Omental fat pad (tissue), 3 donors: ENCODE measurements at regions not wholly inside any gene's neighbourhood (a gene's known extent, or its start where the extent isn't known, plus 50 kb on each side); places are given as distances from the start of the nearest gene placed in this dataset.

Experiments used
- ATAC-seq: fragments of 150-250 bp; one replicate; pipeline ENCODE4 v1.9.1; 2016; ENCODE audit warnings: mild to moderate bottlenecking, moderate library complexity; ENCODE audit not compliant: low FRiP score
- DNase-seq: peaks from one replicate; pipeline ENCODE4 v3.0.0-alpha.2; 2019; ENCODE audit warnings: low spot score
- CTCF ChIP-seq, 3 donors: fragments of 450-650 bp; IDR thresholded peaks; one replicate each; pipeline ENCODE4 v1.5.1; 2016 to 2017; ENCODE audit warnings: antibody characterized with exemption in 3 of 3, mild to moderate bottlenecking in 3 of 3, moderate library complexity in 2 of 3

GRCh38 chr4:26257850-26258249 is 63.0 kb upstream of the RBPJ start:
- ATAC-seq (no peak), DNase-seq (no peak)
- no peak for TF ChIP-seq CTCF (IDR thresholded peaks at IDR 0.05)

DNA sequence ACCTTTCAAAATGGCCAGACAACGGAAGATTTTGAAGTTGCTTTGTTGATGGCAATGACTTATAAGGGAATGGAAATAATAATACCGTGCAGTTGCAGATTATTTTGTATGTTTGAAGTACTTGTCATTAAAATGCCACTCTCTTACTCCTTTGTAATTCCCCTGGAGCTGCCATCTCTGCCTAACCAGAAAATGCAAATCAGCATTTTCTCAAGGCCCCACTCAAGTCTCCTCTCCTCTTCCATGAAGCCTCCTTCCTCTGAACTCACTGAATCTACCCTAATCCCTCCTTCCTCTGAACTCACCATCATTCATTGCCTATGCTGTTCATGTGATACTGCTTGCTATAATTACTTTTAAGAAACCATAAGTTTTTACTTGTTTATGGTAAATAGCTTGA is 60.2 kb upstream of the RBPJ start:
- DNase-seq (no peak), ATAC-seq (no peak)
- TF ChIP-seq CTCF (IDR thresholded peaks at IDR 0.05) = no peak

GRCh38 chr4:26261405-26261804 is 59.4 kb upstream of the RBPJ start:
- ATAC-seq (no peak), DNase-seq (no peak)
- no peak for TF ChIP-seq CTCF (IDR thresholded peaks at IDR 0.05)

DNA sequence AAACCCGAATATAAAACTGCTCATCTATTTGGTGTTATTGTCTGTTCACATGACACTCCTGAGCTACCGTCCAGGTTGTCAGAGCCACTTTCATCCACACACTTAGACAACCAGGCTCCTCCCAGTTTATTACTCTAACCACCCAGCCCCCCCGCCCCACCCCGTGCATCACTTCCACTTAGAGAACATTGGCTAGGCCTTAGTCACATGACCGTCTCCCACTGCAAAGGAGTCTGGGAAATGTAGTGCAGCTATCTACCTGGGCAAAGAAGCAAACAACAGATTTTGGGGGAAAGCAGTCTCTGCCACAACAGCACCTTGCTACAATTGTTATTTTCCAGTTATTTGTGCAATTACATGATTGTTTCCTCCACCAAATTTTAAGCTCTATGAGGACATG is 57.6 kb upstream of the RBPJ start:
- TF ChIP-seq CTCF (IDR thresholded peaks at IDR 0.05) = no peak
- no peak for ATAC-seq
- DNase-seq = no peak

DNA sequence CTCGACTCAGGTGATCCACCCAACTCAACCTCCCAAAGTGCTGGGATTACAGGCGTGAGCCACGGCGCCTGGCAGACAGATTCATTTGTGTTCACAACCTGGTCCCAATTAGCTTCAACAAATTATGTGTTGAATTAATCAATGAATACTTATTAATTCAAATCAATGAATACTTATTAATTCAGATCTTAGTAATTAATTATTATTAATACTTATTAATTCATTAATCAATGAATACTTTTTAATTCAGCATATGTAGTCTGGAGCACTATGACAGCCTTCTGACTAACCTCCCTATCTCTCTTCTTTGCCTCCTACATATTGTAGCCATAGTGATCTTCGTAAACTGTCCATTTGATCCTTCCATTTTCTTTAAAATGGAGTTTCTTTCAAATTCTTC is 56.7 kb upstream of the RBPJ start:
- ATAC-seq = no peak
- TF ChIP-seq CTCF (IDR thresholded peaks at IDR 0.05) = no peak
- no peak for DNase-seq

DNA sequence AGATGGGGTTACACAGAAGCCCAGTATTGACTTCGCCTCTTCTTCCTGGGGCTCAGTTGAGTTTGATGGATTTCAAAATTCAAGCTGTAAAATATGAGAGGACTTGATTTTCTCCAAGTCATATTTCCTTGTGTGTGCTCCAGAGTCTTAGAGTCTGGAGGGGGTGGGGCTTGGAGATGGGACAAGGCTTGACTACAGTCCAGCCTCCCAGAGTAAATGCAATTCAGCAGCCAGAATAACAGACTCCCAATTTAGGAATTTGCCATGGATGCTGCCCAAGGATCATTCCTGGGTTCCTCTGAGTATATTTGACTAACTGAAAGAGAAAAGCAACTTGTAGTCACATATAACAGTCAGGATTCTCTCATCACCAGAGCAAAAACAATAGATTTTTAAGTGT is 53.7 kb upstream of the RBPJ start:
- ATAC-seq (peak; percentile 79), DNase-seq (no peak)
- TF ChIP-seq CTCF (IDR thresholded peaks at IDR 0.05) = no peak

GRCh38 chr4:26268246-26268645 is 52.6 kb upstream of the RBPJ start:
- no peak for TF ChIP-seq CTCF (IDR thresholded peaks at IDR 0.05)
- DNase-seq = no peak

More at GRCh38 chr4:26268246-26268645, 52.6 kb upstream of the RBPJ start:
- ATAC-seq = no peak
